ENCODE measurements at regions not wholly inside any gene's neighbourhood (a gene's known extent, or its start where the extent isn't known, plus 50 kb on each side); places are given as distances from the start of the nearest gene placed in this dataset.

DNA sequence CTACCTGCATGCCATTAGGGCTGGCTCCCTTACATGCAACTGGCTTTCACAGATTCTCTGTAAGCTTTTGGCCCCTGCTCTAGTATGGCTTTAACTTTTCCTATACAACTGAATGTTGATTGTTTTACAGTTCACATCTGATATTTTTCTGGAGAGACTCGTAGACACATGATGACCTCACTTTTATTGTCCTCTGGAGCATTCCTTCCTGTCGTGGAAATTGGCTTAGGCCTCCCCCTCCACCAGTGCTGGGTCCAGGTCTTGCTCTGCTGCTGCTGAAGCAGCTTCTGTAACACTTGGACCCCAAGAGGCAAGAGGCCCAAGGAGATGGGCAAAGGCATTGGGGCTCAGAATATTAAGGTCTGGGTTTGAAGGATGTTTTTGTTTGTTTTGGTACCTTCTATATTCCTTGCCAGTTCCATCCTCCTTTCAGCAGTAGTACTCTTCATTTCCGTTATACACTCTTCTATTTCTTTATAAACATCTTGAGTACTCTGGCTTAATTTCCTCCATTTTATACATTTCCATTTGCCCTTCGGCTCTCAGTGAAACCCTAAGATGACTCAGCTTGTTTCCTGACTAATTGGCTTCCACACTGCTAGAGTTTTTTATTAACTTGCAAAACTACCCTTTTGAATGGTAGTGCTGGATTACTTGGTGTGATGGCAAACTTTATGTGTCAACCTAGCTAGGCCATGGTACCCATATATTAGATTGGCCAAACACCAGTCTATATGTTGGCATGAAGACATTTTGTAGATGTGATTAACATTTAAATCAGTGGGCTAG, 219.8 kb downstream of the CDCA7 start:
- TF ChIP-seq, protein P1, sequence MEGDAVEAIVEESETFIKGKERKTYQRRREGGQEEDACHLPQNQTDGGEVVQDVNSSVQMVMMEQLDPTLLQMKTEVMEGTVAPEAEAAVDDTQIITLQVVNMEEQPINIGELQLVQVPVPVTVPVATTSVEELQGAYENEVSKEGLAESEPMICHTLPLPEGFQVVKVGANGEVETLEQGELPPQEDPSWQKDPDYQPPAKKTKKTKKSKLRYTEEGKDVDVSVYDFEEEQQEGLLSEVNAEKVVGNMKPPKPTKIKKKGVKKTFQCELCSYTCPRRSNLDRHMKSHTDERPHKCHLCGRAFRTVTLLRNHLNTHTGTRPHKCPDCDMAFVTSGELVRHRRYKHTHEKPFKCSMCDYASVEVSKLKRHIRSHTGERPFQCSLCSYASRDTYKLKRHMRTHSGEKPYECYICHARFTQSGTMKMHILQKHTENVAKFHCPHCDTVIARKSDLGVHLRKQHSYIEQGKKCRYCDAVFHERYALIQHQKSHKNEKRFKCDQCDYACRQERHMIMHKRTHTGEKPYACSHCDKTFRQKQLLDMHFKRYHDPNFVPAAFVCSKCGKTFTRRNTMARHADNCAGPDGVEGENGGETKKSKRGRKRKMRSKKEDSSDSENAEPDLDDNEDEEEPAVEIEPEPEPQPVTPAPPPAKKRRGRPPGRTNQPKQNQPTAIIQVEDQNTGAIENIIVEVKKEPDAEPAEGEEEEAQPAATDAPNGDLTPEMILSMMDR (IDR thresholded peaks at IDR 0.05) = no peak
- no peak overlapping the region for H3K4me3 ChIP-seq (ENCODE audit: low read depth in 1 of 2, low read length in 1 of 2)
- no peaks in the 10 kb centered on the region for H3K9me3 ChIP-seq
- H3K27ac ChIP-seq = no peak overlapping the region
- H3K27me3 ChIP-seq = peaks cover 34% of the 10 kb centered on the region
- peaks cover 5 to 11% of the 10 kb centered on the region in 2 experiments for H3K4me1 ChIP-seq (ENCODE audit: control insufficient read depth in 1 of 2, insufficient read depth in 1 of 2, low read depth in 1 of 2, low read length in 1 of 2)
- no peaks in the 10 kb centered on the region for H3K36me3 ChIP-seq

DNA sequence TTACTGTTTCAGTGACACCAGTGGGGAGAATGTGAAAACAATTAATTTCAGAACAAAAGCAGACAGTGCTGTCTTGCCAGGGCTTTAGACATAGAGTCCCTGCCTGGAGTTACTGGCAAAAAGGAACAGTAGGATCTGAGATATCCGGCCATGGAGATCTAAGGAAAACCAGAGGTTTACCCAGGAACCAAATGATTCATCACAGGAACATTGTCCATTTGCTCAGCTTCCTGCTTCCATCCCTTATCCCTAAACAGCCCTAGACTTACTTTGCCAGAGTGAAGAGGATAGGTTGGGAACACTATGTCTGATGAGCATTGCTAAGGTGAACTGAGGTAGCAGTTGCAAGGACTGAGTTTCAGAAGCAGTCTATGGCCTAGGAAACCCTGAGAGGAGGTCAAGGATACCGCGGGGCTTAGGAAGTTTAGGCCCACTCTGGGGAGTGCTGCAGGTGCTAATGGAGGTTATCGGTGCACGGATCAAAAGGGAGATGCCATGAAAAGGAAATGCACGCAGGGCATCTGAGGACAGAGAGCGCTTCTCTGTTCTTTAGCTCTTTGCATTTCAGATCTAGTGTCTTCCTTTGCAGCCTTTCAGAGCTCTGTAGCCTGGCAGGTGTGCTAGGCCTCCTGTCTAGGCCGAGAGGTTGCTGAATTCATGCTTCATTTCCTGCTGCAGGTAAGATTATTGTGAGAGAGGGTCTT, 223.9 kb downstream of the CDCA7 start:
- TF ChIP-seq, protein P1 (IDR thresholded peaks at IDR 0.05) = no peak
- Histone ChIP-seq H3K4me3 (ENCODE audit: low read depth in 1 of 2, low read length in 1 of 2) (no peak overlapping the region), H3K27ac (no peak overlapping the region)

DNA sequence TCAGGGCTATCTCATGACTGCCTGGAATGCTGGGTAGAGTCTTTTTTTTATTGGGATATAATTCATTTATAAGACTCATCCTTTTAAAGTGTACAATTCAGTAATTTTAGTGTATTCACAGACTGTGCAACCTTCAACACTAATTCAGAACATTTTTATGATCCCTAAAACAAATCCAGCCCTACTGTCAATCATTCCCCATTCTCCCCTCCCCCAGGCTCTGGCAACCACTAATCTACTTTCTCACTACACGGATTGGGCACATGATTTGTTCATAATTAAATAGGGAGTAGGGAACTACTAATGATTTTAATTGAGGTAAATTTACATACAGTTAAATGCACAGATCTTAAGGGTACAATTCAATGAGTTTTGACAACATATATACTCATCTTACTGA, 225.7 kb downstream of the CDCA7 start:
- Histone ChIP-seq H3K4me1 (ENCODE audit: control insufficient read depth in 1 of 2, insufficient read depth in 1 of 2, low read depth in 1 of 2, low read length in 1 of 2) (no peaks in the 10 kb centered on the region), H3K27ac (no peak overlapping the region), H3K27me3 (peaks cover 18% of the 10 kb centered on the region), H3K9me3 (no peaks in the 10 kb centered on the region), H3K36me3 (no peaks in the 10 kb centered on the region), H3K4me3 (ENCODE audit: low read depth in 1 of 2, low read length in 1 of 2) (no peak overlapping the region)
- TF ChIP-seq, protein P1 (IDR thresholded peaks at IDR 0.05) = no peak

More for the DNA sequence above, 223.9 kb downstream of the CDCA7 start:
- H3K36me3 ChIP-seq = no peaks in the 10 kb centered on the region
- H3K9me3 ChIP-seq = no peaks in the 10 kb centered on the region
- peaks cover 6% of the 10 kb centered on the region for H3K27me3 ChIP-seq
- no peaks in the 10 kb centered on the region for H3K4me1 ChIP-seq (ENCODE audit: control insufficient read depth in 1 of 2, insufficient read depth in 1 of 2, low read depth in 1 of 2, low read length in 1 of 2)

DNA sequence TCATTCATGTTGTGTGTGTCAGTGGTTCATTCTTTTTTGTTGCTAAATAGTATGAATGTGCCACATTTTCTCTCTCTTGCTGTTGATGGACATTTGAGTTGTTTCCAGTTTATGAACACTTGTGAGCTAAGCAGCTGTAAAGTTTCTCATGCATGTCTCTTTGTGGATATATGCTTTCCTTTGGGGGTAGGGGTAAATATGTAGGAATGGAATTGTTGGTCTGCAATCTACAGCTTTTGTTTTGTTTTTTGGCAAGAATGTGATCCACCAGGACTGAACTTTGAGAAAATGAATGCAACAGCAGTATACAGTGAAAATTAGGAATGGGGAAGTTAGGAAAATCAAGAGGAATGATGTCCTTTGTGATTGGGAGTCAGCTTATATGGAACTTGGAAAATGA, 226.3 kb downstream of the CDCA7 start:
- TF ChIP-seq, protein P1 (IDR thresholded peaks at IDR 0.05) = no peak
- H3K4me1 ChIP-seq (ENCODE audit: control insufficient read depth in 1 of 2, insufficient read depth in 1 of 2, low read depth in 1 of 2, low read length in 1 of 2) = no peaks in the 10 kb centered on the region
- no peak overlapping the region for H3K4me3 ChIP-seq (ENCODE audit: low read depth in 1 of 2, low read length in 1 of 2)
- H3K27ac ChIP-seq = no peak overlapping the region
- H3K36me3 ChIP-seq = no peaks in the 10 kb centered on the region
- no peaks in the 10 kb centered on the region for H3K9me3 ChIP-seq
- H3K27me3 ChIP-seq = peaks cover 18% of the 10 kb centered on the region

DNA sequence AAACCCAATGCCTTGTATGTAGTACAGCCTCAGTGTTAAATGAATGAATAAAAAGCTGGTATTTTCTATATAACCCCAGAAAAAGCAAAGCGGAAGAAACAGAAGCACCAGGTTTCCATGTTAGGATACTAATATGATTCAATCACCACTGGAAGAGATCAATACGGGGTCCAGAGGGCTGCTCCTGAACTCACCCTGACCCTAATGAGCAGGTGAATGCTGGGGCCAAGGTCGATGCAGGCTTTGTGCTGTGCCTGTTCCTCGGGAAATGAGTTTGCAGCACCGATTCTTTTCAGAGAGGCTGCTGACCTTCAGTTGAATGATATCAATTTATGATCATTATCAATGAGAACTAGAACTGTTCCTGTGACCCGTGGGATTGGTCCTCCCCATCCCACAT, 228.5 kb downstream of the CDCA7 start:
- TF ChIP-seq, protein P1 (IDR thresholded peaks at IDR 0.05) = no peak
- Histone ChIP-seq H3K4me3 (ENCODE audit: low read depth in 1 of 2, low read length in 1 of 2) (no peak overlapping the region), H3K27me3 (peaks cover 18% of the 10 kb centered on the region), H3K36me3 (no peaks in the 10 kb centered on the region), H3K27ac (no peak overlapping the region), H3K4me1 (ENCODE audit: control insufficient read depth in 1 of 2, insufficient read depth in 1 of 2, low read depth in 1 of 2, low read length in 1 of 2) (no peaks in the 10 kb centered on the region), H3K9me3 (no peaks in the 10 kb centered on the region)
